Muscle of back (tissue), 3 donors: ENCODE measurements at regions not wholly inside any gene's neighbourhood (a gene's known extent, or its start where the extent isn't known, plus 50 kb on each side); places are given as distances from the start of the nearest gene placed in this dataset.
"Not testable (repeated sequence)": the region's sequence is repeated elsewhere in the genome, so short reads cannot be mapped to it uniquely, and the experiment has no call there.

Source experiments
- DNase-seq, 3 donors: peaks; one replicate each; pipeline versions ENCODE4 v3.0.0 to v3.0.0-alpha.2; 2013

DNA sequence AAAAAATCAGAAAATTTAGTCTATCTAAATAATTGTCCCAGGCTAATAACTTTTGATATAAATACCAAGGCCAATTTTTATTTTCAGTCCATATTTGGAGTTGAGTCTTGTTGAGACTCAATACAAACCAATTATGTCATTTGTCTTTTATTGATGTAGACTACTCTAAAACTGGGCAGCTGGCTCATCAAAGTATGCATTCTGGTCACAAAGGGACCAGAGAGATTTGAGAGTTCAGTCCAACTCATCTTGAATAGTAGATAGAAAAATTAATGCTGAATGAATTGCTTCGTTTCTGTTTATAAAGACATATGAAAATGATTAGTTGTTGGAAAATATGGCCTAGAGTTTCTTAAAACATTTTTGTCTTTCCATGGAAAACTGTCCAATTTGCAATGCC is 412.5 kb upstream of the KLHL4 start:
- DNase-seq = peak; percentile 4 to 45 (median 12)

DNA sequence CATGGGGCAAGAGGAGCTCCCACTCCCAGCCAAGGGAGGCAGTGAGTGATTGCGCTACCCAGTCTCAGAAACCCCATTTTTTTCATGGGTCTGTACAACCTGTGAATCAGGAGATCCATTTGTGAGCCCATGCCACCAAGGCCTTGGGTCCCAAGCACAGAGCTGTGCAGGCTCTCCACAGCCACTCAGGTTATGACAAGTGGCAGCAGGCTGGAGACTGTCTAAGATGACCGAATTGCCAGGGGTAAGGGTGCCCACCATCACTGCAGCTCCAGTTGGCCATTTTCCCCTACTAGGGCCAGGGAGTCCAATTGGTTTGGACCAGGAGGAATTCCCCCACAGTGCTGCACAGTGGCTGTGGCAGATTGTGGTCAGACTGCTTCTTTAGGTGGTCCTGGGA is 407.5 kb upstream of the KLHL4 start:
- DNase-seq = no peak

DNA sequence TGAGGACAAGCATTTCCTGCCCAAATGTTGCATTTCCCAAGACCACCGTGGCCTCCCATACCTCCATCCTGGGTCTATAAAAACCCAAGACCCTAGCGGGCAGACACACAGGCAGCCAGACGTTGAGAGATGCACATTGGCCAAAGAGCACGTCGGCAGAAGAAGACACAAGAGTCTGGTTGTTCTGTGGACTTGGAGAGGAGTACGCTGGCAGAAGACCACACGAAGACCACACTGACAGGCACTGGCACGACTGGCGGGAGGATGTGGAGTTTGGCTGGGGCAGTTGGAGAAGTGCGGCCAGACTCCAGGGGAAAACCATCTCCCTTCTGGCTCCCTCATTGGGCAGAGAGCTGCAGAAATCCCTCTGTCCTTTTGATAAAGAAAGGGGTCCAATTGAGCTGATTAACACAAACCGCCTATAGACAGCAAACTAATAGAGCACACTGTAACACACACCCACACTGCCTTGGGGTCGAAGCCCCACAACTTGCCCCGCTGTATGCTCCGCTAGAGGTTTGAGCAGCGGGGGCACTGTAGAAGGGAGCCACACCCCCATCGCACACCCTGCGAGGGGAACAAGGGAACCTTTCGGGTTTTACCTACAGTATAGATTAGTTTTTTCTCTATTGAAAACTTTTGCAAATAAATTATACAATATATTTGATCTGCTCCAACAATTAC is 376.7 kb upstream of the KLHL4 start:
- no peak for DNase-seq

DNA sequence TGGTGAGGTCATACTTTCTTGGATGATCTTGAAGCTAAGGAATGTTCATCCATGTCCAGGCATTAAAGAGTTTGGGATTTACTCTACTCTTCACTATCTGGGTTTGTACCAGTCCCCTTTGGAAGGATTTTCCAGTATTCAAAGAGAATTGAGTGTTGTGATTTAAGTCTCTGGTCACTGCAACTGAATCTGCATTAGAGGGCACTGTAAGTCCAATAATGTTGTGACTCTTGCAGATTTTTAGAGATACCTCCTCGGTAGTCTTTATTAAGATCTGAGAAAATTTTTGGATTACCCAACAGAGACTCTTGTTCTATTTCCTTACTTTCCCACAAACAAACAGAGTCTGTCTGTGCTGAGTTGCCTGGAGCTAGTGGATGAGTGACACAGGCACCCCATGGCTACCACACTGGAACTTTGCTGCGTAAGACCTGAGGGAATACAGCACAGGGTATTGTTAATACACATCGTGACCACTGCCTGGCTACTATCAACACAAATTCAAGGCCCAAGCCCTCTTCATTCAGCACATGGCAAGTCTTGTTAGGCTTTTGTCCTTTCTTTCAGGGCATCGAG is 357.1 kb upstream of the KLHL4 start:
- DNase-seq = no peak

DNA sequence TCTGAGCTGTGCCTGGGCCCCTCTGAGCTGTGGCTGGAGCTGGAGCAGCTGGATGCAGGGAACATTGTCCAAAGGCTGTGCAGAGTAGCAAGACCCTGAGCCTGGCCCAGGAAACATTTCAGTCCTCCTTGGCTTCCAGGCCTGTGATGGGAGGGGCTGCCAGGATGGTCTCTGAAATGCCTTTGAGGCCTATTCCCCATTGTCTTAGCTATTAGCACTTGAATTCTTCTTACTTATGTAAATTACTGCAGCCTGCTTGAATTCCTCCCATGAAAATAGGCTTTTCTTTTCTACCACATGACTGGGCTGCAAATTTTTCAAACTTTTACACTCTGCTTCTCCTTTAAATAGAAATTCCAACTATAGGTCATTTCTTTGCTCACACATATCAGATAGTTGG is 349.8 kb upstream of the KLHL4 start:
- DNase-seq = no peak

DNA sequence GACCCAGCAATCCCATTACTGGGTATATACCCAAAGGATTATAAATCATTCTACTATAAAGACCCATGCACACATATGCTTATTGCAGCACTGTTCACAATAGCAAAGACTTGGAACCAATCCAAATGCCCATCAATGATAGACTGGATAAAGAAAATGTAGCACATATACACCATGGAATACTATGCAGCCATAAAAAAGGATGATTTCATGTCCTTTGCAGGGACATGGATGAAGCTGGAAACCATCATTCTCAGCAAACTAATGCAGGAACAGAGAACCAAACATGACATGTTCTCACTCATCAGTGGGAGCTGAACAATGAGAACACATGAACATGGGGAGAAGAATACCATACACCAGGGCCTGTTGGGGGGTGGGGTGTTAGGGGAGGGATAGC is 339.6 kb upstream of the KLHL4 start:
- not testable (repeated sequence) for DNase-seq
